SW 1271 (cell line): ENCODE measurements at regions not wholly inside any gene's neighbourhood (a gene's known extent, or its start where the extent isn't known, plus 50 kb on each side); places are given as distances from the start of the nearest gene placed in this dataset.
"Not testable (repeated sequence)": the region's sequence is repeated elsewhere in the genome, so short reads cannot be mapped to it uniquely, and the experiment has no call there.

Source experiments
- DNase-seq, 2 experiments: peaks; one replicate each; lab custom pipeline; 2025; lab: John Stamatoyannopoulos, UW

DNA sequence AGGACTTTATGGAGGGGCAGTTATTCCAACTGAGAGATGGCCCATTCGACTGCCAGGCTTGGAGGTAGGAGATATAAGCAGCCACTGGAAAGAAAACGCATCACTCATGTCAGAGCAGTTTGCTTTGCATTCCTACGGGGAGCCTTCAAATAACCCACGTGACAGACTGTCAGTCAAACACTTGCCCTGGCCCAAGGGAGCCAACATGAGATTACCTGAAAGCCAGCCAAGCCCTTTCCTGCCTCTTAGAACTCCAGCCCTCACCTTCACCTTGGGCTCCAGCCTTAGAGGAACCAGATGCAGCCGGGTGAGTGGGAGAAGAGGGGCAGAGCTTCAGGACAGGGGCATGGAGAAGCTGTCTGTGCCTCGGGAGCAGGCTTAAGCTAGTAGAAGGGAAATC is 95.3 kb upstream of the CXCL13 start:
- no peak for DNase-seq

GRCh38 chr4:77525538-77525937 is 80.1 kb upstream of the CXCL13 start:
- no peak for DNase-seq

GRCh38 chr4:77527900-77528299 is 77.7 kb upstream of the CXCL13 start:
- DNase-seq, result not testable (repeated sequence)

DNA sequence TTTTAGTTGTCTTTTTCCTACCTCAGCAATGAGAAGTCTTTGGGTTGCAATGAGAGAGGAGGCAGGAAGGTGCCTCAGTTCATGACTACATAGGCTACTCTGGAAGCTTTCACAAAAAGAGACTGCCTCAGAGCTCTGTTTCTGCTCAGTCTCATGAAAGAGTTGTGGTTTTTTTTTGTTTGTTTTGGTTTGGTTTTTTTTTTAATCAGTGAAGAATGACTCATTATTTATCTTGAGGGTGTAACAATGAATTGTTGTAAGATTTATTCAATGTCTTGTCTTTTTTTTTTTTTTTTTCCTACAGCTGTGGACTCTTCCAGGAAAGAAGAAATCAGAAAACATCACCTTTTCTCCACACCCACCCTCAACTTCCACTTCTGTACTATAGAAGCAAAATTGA is 67.5 kb upstream of the CXCL13 start:
- DNase-seq, result peak in 1 of 2 experiments; percentile 16

GRCh38 chr4:77538574-77539157 is 67.0 kb upstream of the CXCL13 start:
- DNase-seq, result no peak
